HCT116 (cell line): ENCODE measurements at regions not wholly inside any gene's neighbourhood (a gene's known extent, or its start where the extent isn't known, plus 50 kb on each side); places are given as distances from the start of the nearest gene placed in this dataset.

Experiments
- ATAC-seq: fragments of 200-7000 bp; cut with Tn5 transposase; 2 replicates; pipeline ENCODE4 v1.9.1; 2020; ENCODE audit warnings: mild to moderate bottlenecking, moderate library complexity
- BruUV-seq: library from RNA; stranded (reverse); fragments of 400-500 nt; replicated peaks from 2 replicates; lab custom pipeline; 2021; lab: Mats Ljungman, UMichigan
- CTCF ChIA-PET: fragments of 300-600 bp; sonication (Branson Sonifier 250); formaldehyde crosslinking; loops from one replicate; lab custom pipeline; 2021; ENCODE audit warnings: antibody characterized with exemption; lab: Charles Lee
- POLR2A ChIA-PET: fragments of 300-600, 350-600 bp; sonication (Branson Sonifier 250); formaldehyde crosslinking; loops from one replicate; lab custom pipeline; 2021; ENCODE audit warnings: antibody characterized with exemption; lab: Charles Lee
- RAD21 ChIA-PET, 2 experiments: fragments of 300-600 bp; sonication (Branson Sonifier 250); formaldehyde crosslinking; loops; one replicate each; lab custom pipeline; 2023; ENCODE audit warnings: low total read pairs in 2 of 2; ENCODE audit not compliant: uncharacterized antibody in 2 of 2, unreplicated experiment in 2 of 2, low non-redundant PET in 1 of 2; lab: Charles Lee
- DNase-seq: peaks from one replicate; pipeline ENCODE4 v3.0.0-alpha.2; 2010; ENCODE audit warnings: low read depth, low spot score
- H2AFZ ChIP-seq: fragments of 200-600 bp; shearing (Covaris generic), sonication (generic); 2 replicates; pipeline ENCODE4 v1.6.1; 2017; ENCODE audit warnings: low read depth, mixed run types, mixed read lengths, antibody characterized with exemption, low read length; ENCODE audit not compliant: poor library complexity, severe bottlenecking
- H3K27ac ChIP-seq: 2 replicates; pipeline ENCODE4 v1.5.1; 2012; ENCODE audit warnings: low read depth, low read length
- H3K27me3 ChIP-seq: fragments of 200-600 bp; sonication (generic); 2 replicates; pipeline ENCODE4 v1.6.1; 2016; ENCODE audit warnings: mixed run types, low read length, mixed read lengths; ENCODE audit not compliant: insufficient read depth
- H3K36me3 ChIP-seq, 2 experiments: fragments of 200-500 bp in 1 of 2; fragments of 200-600 bp in 1 of 2; sonication (Bioruptor generic) in 1 of 2; sonication (generic) in 1 of 2; 2 replicates each; pipeline versions ENCODE4 v1.5.1 to v1.6.1; 2014 to 2016; ENCODE audit warnings: low read length in 2 of 2, inconsistent platforms in 1 of 2, mixed read lengths in 1 of 2, mixed run types in 1 of 2; ENCODE audit not compliant: insufficient read depth in 2 of 2, control insufficient read depth in 1 of 2
- H3K4me1 ChIP-seq, 2 experiments: fragments of 200-600 bp in 1 of 2; sonication (generic) in 1 of 2; 2 replicates each; pipeline versions ENCODE4 v1.5.1 to v1.6.1; 2012 to 2017; ENCODE audit warnings: low read length in 2 of 2, inconsistent platforms in 1 of 2, mild to moderate bottlenecking in 1 of 2, mixed read lengths in 1 of 2, mixed run types in 1 of 2, moderate library complexity in 1 of 2; ENCODE audit not compliant: insufficient read depth in 2 of 2, control insufficient read depth in 1 of 2
- H3K4me2 ChIP-seq: fragments of 200-600 bp; sonication (generic); 2 replicates; pipeline ENCODE4 v1.6.1; 2017; ENCODE audit warnings: mixed run types, low read length, mixed read lengths
- H3K4me3 ChIP-seq, 2 experiments: fragments of 200-600 bp in 1 of 2; sonication (generic) in 1 of 2; replicated peaks in 1 of 2; 2 replicates each; pipeline ENCODE4 v1.5.1; 2011 to 2016; ENCODE audit warnings: low read length in 2 of 2, control low read depth in 1 of 2, low read depth in 1 of 2, mild to moderate bottlenecking in 1 of 2, mixed read lengths in 1 of 2, mixed run types in 1 of 2
- H3K79me2 ChIP-seq: fragments of 200-600 bp; sonication (generic); 2 replicates; pipeline ENCODE4 v1.6.1; 2017; ENCODE audit warnings: mild to moderate bottlenecking, mixed run types, low read length, moderate library complexity, mixed read lengths; ENCODE audit not compliant: insufficient read depth
- H3K9ac ChIP-seq: fragments of 200-600 bp; sonication (generic); 2 replicates; pipeline ENCODE4 v1.6.1; 2016; ENCODE audit warnings: low read length, mixed read lengths
- H3K9me2 ChIP-seq: fragments of 200-600 bp; sonication (generic), shearing (Covaris generic); 2 replicates; pipeline ENCODE4 v1.6.1; 2017; ENCODE audit warnings: mixed run types, mild to moderate bottlenecking, moderate library complexity; ENCODE audit not compliant: insufficient read depth
- H3K9me3 ChIP-seq, 2 experiments: fragments of 200-500 bp in 1 of 2; fragments of 200-600 bp in 1 of 2; sonication (Bioruptor generic) in 1 of 2; sonication (generic) in 1 of 2; 2 replicates each; pipeline ENCODE4 v1.6.1; 2014 to 2017; ENCODE audit warnings: low read length in 2 of 2, mixed read lengths in 2 of 2, inconsistent platforms in 1 of 2, low read depth in 1 of 2, mild to moderate bottlenecking in 1 of 2, mixed run types in 1 of 2, moderate library complexity in 1 of 2; ENCODE audit not compliant: control insufficient read depth in 1 of 2, insufficient read depth in 1 of 2
- H4K20me1 ChIP-seq: fragments of 200-600 bp; sonication (generic), shearing (Covaris generic); 2 replicates; pipeline ENCODE4 v1.6.1; 2017; ENCODE audit warnings: mixed run types, mild to moderate bottlenecking, moderate library complexity; ENCODE audit not compliant: insufficient read depth
- CEBPB ChIP-seq: IDR thresholded peaks from 2 replicates; pipeline ENCODE4 v1.6.1; 2012; ENCODE audit warnings: low read depth
- EGR1 ChIP-seq: IDR thresholded peaks from 2 replicates; pipeline ENCODE4 v1.6.1; 2012; ENCODE audit warnings: low read depth
- ELF1 ChIP-seq: IDR thresholded peaks from 2 replicates; pipeline ENCODE4 v1.6.1; 2012; ENCODE audit warnings: low read depth, borderline replicate concordance
- EZH2 ChIP-seq: fragments of 200-600 bp; sonication (generic); IDR thresholded peaks from 2 replicates; pipeline ENCODE4 v1.6.1; 2017; ENCODE audit warnings: antibody characterized with exemption, mixed run types
- FOSL1 ChIP-seq: IDR thresholded peaks from 2 replicates; pipeline ENCODE4 v1.6.1; 2012; ENCODE audit warnings: low read depth
- JUND ChIP-seq: IDR thresholded peaks from 2 replicates; pipeline ENCODE4 v1.6.1; 2012
- RAD21 ChIP-seq: IDR thresholded peaks from 2 replicates; pipeline ENCODE4 v1.6.1; 2012; ENCODE audit warnings: low read depth, mild to moderate bottlenecking
- SIN3A ChIP-seq: IDR thresholded peaks from 2 replicates; pipeline ENCODE4 v1.6.1; 2012; ENCODE audit warnings: low read depth
- SRF ChIP-seq: IDR thresholded peaks from 2 replicates; pipeline ENCODE4 v1.6.1; 2012; ENCODE audit warnings: low read depth
- YY1 ChIP-seq: IDR thresholded peaks from 2 replicates; pipeline ENCODE4 v1.6.1; 2011; ENCODE audit warnings: low read length, low read depth, moderate library complexity, mild to moderate bottlenecking; ENCODE audit not compliant: insufficient replicate concordance; ENCODE audit errors: extremely low read depth
- ZNF274 ChIP-seq: fragments of 200-500 bp; sonication (Bioruptor generic); IDR thresholded peaks from 2 replicates; pipeline ENCODE4 v1.6.1; 2014; ENCODE audit warnings: mild to moderate bottlenecking, low read depth, low read length, inconsistent platforms
- intact Hi-C: fragments of 100-400 bp; cut with micrococcal nuclease; formaldehyde crosslinking; loops from 2 replicates; pipeline ENCODE4 v1.10.0; 2022
- TF ChIP-seq, protein P1 (sequence below): IDR thresholded peaks from 2 replicates; pipeline ENCODE4 v1.6.1; 2011; ENCODE audit warnings: mild to moderate bottlenecking, low read length, moderate library complexity; ENCODE audit not compliant: insufficient replicate concordance; ENCODE audit errors: extremely low read depth
- TF ChIP-seq, protein P2 (sequence below): IDR thresholded peaks from 2 replicates; pipeline ENCODE4 v1.6.1; 2012
- TF ChIP-seq, protein P3 (sequence below): IDR thresholded peaks from 2 replicates; pipeline ENCODE4 v1.6.1; 2012
- TF ChIP-seq, protein P4 (sequence below): IDR thresholded peaks from 2 replicates; pipeline ENCODE4 v1.6.1; 2012; ENCODE audit warnings: low read depth
- TF ChIP-seq, protein P5 (sequence below), 3 experiments: fragments of 200-600 bp in 1 of 3; sonication (generic) in 1 of 3; IDR thresholded peaks in 2 of 3; conservative IDR thresholded peaks in 1 of 3; 2 replicates each; pipeline ENCODE4 v1.5.1; 2012 to 2017; ENCODE audit warnings: low read depth in 2 of 3, low read length in 2 of 3, antibody characterized with exemption in 1 of 3, borderline replicate concordance in 1 of 3, control low read depth in 1 of 3, mild to moderate bottlenecking in 1 of 3, mixed read lengths in 1 of 3, mixed run types in 1 of 3, moderate library complexity in 1 of 3; ENCODE audit not compliant: insufficient read depth in 1 of 3

DNA sequence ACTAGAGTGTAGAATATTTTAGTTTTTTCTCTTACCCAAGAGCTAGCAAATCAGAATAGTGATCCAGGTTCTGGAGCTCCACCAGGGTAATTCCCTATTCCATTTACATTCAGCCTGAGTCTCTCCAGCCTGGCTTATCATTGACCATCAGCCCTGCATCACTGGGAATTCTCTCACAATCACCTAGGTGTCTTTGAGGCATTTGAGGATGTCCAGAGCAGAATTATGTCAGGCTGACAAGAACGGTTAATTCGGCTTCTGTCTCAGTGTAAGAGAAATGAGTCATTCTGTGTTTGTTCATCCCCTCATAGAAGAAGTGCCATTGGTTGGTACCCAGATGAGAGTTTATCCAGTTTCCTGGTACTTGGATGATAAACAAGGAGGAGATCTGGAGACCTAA is 180.5 kb downstream of the ZNF737 start:
- Histone ChIP-seq H3K4me2 (no peak overlapping the region), H3K79me2 (no peaks in the 10 kb centered on the region), H3K27ac (no peak overlapping the region), H3K4me3 (no peak overlapping the region), H3K36me3 (no peaks in the 10 kb centered on the region), H3K9ac (no peak overlapping the region), H3K9me3 (peaks cover 15 to 17% of the 10 kb centered on the region in 2 experiments; a peak in 3 of 4 replicates), H3K9me2 (no peaks in the 10 kb centered on the region), H3K27me3 (no peaks in the 10 kb centered on the region), H3K4me1 (no peaks in the 10 kb centered on the region), H2AFZ (no peak overlapping the region), H4K20me1 (no peaks in the 10 kb centered on the region)
- RAD21 ChIA-PET, result no interaction called here
- TF ChIP-seq YY1 (no peak), JUND (no peak), RAD21 (no peak), ELF1 (no peak), SRF (no peak), EZH2 (no peak), ZNF274 (no peak), SIN3A (no peak), FOSL1 (no peak), EGR1 (no peak), CEBPB (no peak)
- TF ChIP-seq, protein P1, sequence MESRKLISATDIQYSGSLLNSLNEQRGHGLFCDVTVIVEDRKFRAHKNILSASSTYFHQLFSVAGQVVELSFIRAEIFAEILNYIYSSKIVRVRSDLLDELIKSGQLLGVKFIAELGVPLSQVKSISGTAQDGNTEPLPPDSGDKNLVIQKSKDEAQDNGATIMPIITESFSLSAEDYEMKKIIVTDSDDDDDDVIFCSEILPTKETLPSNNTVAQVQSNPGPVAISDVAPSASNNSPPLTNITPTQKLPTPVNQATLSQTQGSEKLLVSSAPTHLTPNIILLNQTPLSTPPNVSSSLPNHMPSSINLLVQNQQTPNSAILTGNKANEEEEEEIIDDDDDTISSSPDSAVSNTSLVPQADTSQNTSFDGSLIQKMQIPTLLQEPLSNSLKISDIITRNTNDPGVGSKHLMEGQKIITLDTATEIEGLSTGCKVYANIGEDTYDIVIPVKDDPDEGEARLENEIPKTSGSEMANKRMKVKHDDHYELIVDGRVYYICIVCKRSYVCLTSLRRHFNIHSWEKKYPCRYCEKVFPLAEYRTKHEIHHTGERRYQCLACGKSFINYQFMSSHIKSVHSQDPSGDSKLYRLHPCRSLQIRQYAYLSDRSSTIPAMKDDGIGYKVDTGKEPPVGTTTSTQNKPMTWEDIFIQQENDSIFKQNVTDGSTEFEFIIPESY, result no peak
- TF ChIP-seq, protein P2, sequence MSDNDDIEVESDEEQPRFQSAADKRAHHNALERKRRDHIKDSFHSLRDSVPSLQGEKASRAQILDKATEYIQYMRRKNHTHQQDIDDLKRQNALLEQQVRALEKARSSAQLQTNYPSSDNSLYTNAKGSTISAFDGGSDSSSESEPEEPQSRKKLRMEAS, result no peak
- TF ChIP-seq, protein P3, sequence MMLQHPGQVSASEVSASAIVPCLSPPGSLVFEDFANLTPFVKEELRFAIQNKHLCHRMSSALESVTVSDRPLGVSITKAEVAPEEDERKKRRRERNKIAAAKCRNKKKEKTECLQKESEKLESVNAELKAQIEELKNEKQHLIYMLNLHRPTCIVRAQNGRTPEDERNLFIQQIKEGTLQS, result no peak
- TF ChIP-seq, protein P4, sequence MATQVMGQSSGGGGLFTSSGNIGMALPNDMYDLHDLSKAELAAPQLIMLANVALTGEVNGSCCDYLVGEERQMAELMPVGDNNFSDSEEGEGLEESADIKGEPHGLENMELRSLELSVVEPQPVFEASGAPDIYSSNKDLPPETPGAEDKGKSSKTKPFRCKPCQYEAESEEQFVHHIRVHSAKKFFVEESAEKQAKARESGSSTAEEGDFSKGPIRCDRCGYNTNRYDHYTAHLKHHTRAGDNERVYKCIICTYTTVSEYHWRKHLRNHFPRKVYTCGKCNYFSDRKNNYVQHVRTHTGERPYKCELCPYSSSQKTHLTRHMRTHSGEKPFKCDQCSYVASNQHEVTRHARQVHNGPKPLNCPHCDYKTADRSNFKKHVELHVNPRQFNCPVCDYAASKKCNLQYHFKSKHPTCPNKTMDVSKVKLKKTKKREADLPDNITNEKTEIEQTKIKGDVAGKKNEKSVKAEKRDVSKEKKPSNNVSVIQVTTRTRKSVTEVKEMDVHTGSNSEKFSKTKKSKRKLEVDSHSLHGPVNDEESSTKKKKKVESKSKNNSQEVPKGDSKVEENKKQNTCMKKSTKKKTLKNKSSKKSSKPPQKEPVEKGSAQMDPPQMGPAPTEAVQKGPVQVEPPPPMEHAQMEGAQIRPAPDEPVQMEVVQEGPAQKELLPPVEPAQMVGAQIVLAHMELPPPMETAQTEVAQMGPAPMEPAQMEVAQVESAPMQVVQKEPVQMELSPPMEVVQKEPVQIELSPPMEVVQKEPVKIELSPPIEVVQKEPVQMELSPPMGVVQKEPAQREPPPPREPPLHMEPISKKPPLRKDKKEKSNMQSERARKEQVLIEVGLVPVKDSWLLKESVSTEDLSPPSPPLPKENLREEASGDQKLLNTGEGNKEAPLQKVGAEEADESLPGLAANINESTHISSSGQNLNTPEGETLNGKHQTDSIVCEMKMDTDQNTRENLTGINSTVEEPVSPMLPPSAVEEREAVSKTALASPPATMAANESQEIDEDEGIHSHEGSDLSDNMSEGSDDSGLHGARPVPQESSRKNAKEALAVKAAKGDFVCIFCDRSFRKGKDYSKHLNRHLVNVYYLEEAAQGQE, result no peak
- TF ChIP-seq, protein P5, sequence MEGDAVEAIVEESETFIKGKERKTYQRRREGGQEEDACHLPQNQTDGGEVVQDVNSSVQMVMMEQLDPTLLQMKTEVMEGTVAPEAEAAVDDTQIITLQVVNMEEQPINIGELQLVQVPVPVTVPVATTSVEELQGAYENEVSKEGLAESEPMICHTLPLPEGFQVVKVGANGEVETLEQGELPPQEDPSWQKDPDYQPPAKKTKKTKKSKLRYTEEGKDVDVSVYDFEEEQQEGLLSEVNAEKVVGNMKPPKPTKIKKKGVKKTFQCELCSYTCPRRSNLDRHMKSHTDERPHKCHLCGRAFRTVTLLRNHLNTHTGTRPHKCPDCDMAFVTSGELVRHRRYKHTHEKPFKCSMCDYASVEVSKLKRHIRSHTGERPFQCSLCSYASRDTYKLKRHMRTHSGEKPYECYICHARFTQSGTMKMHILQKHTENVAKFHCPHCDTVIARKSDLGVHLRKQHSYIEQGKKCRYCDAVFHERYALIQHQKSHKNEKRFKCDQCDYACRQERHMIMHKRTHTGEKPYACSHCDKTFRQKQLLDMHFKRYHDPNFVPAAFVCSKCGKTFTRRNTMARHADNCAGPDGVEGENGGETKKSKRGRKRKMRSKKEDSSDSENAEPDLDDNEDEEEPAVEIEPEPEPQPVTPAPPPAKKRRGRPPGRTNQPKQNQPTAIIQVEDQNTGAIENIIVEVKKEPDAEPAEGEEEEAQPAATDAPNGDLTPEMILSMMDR (IDR thresholded peaks at IDR 0.05 in 2 of 3, conservative IDR thresholded peaks at IDR 0.05 in 1 of 3; ENCODE audit: borderline replicate concordance in 1 of 3, insufficient read depth in 1 of 3, low read depth in 2 of 3, low read length in 2 of 3), result no peak
- POLR2A ChIA-PET, result no interaction called here
- no TSS peak for BruUV-seq
- ATAC-seq (no peak), DNase-seq (no peak)
- intact Hi-C loops, result no loop called here
- CTCF ChIA-PET, result no interaction called here
